ENCODE measurements at regions not wholly inside any gene's neighbourhood (a gene's known extent, or its start where the extent isn't known, plus 50 kb on each side); places are given as distances from the start of the nearest gene placed in this dataset.

DNA sequence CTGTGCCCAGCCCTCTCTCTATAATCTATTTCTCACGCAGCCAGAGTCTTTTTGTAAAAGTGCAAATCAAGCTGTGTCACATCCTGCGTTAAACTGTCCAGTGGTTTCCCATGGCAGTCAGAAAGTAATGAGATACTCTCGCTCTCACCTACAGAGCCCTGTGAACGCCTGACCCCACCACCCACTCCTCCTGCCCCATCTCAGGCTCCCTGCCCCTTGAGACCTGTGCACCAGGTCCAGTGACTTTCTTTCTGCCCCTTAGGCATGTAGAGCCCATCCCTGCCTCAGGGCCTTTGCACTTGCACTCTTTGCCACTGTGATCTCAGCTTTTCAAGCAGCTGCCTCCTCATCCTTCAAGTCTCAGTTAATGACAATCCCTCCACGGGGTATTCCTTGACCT is 58.3 kb upstream of the RASGRP1 start (continued):
- no peak for TF ChIP-seq SIRT6 (IDR thresholded peaks at IDR 0.05; ENCODE audit: low read length)
- TF ChIP-seq RFX5 (IDR thresholded peaks at IDR 0.05; ENCODE audit: borderline replicate concordance, low read depth, low read length): no peak
- TF ChIP-seq CBX8 (IDR thresholded peaks at IDR 0.05; ENCODE audit: borderline replicate concordance, low read depth, low read length): no peak
- TF ChIP-seq, protein P1, sequence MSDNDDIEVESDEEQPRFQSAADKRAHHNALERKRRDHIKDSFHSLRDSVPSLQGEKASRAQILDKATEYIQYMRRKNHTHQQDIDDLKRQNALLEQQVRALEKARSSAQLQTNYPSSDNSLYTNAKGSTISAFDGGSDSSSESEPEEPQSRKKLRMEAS (IDR thresholded peaks at IDR 0.05): no peak
